GM21717 (cell line): ENCODE measurements at regions not wholly inside any gene's neighbourhood (a gene's known extent, or its start where the extent isn't known, plus 50 kb on each side); places are given as distances from the start of the nearest gene placed in this dataset.
"Not testable (repeated sequence)": the region's sequence is repeated elsewhere in the genome, so short reads cannot be mapped to it uniquely, and the experiment has no call there.

Experiments used
- ATAC-seq: cut with Tn5 transposase; IDR thresholded peaks from one replicate; pipeline ENCODE4 v1.9.1; 2021; ENCODE audit warnings: mild to moderate bottlenecking, moderate library complexity; ENCODE audit not compliant: unreplicated experiment

DNA sequence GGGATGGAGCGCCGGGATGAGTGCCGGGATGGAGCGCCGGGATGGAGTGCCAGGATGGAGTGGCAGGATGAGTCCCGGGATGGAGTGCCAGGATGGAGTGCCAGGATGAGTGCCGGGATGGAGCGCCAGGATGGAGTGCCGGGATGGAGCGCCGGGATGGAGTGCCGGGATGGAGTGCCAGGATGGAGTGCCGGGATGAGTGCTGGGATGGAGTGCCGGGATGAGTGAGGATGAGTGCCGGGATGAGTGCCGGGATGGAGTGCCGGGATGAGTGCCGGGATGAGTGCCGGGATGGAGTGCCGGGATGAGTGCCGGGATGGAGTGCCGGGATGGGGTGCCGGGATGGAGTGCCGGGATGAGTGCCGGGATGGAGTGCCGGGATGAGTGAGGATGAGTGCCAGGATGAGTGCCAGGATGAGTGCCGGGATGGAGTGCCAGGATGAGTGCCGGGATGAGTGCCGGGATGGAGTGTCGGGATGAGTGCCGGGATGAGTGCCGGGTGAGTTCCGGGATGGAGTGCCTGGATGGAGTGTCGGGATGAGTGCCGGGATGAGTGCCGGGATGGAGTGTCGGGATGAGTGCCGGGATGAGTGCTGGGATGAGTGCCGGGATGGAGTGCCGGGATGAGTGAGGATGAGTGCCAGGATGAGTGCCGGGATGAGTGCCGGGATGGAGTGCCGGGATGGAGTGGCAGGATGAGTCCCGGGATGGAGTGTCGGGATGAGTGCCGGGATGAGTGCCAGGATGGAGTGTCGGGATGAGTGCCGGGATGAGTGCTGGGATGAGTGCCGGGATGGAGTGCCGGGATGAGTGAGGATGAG lies 52.9 kb upstream of the HELT start:
- not testable (repeated sequence) for ATAC-seq

DNA sequence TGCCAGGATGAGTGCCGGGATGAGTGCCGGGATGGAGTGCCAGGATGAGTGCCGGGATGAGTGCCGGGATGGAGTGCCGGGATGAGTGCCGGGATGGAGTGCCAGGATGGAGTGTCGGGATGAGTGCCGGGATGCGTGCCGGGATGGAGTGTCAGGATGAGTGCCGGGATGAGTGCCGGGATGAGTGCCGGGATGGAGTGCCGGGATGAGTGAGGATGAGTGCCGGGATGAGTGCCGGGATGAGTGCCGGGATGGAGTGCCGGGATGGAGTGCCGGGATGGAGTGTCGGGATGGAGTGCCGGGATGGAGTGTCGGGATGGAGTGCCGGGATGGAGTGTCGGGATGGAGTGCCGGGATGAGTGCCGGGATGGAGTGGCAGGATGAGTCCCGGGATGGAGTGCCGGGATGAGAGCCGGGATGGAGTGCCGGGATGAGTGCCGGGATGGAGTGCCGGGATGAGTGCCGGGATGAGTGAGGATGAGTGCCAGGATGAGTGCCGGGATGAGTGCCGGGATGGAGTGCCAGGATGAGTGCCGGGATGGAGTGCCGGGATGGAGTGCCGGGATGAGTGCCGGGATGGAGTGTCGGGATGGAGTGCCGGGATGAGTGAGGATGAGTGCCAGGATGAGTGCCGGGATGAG lies 52.1 kb upstream of the HELT start:
- ATAC-seq: not testable (repeated sequence)

DNA sequence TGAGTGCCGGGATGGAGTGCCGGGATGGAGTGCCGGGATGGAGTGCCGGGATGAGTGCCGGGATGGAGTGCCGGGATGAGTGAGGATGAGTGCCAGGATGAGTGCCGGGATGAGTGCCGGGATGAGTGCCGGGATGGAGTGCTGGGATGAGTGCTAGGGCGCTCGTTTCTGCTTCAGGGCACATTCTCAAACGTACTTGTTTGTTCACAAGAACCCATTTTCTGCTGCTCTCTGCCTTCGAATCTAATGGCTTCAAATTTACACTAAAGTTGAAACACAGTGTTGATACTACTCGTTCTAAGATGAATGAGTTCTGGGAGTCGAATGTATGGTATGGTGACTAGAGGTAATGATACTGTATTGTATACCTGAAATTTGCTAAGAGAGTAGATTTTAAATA lies 50.6 kb upstream of the HELT start:
- not testable (repeated sequence) for ATAC-seq

DNA sequence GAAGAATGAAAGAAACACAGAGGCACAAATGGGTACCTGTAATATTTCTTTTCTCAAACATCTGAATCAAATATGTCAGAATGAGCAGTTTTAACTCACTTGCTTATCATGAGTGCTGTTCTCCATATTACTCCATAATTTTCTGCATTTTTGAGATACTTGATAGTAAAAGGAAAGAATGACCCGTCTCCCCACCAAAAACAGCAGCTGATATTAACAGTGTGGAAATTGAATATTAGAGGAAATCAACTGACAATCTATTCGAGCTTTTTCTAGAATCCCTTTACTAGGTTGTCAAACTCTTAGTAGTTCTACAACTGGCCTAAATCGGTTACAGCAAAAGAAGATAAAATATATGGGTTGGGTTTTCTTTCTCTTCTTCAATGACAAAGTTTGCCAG lies 49.9 kb upstream of the HELT start:
- ATAC-seq: no peak
